ENCODE measurements at regions not wholly inside any gene's neighbourhood (a gene's known extent, or its start where the extent isn't known, plus 50 kb on each side); places are given as distances from the start of the nearest gene placed in this dataset.

GRCh38 chr3:11696054-11696453, 52.3 kb upstream of the VGLL4 start:
- dilution Hi-C loops (cut with MboI; ENCODE audit: extremely low pct_ligation_motif_present, low sequenced_read_pairs): no loop called here
- H3K27me3 ChIP-seq (ENCODE audit: control insufficient read depth, extremely low read depth, insufficient read depth, low read length): no peaks in the 10 kb centered on the region
- H3K36me3 ChIP-seq (ENCODE audit: control insufficient read depth in 2 of 2, extremely low read depth in 1 of 2, insufficient read depth in 2 of 2, low read length in 2 of 2): peaks cover 6 to 19% of the 10 kb centered on the region in 2 experiments
- H3K9me3 ChIP-seq (ENCODE audit: control insufficient read depth, low read depth, low read length): no peaks in the 10 kb centered on the region
- no peak overlapping the region for H2AFZ ChIP-seq (ENCODE audit: control insufficient read depth, low read length)
- TF ChIP-seq, protein P1, sequence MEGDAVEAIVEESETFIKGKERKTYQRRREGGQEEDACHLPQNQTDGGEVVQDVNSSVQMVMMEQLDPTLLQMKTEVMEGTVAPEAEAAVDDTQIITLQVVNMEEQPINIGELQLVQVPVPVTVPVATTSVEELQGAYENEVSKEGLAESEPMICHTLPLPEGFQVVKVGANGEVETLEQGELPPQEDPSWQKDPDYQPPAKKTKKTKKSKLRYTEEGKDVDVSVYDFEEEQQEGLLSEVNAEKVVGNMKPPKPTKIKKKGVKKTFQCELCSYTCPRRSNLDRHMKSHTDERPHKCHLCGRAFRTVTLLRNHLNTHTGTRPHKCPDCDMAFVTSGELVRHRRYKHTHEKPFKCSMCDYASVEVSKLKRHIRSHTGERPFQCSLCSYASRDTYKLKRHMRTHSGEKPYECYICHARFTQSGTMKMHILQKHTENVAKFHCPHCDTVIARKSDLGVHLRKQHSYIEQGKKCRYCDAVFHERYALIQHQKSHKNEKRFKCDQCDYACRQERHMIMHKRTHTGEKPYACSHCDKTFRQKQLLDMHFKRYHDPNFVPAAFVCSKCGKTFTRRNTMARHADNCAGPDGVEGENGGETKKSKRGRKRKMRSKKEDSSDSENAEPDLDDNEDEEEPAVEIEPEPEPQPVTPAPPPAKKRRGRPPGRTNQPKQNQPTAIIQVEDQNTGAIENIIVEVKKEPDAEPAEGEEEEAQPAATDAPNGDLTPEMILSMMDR (optimal IDR thresholded peaks at IDR 0.05 in 1 of 3, IDR thresholded peaks at IDR 0.05 in 1 of 3, conservative IDR thresholded peaks at IDR 0.05 in 1 of 3; ENCODE audit: extremely low read depth in 1 of 3, insufficient read depth in 2 of 3, low read length in 3 of 3): no peak
- TF ChIP-seq EZH2 (IDR thresholded peaks at IDR 0.05; ENCODE audit: low read length): no peak
- no peaks in the 10 kb centered on the region for H4K20me1 ChIP-seq (ENCODE audit: control insufficient read depth, extremely low read depth, insufficient read depth, low read length)
- peaks cover 72% of the 10 kb centered on the region for H3K79me2 ChIP-seq (ENCODE audit: control insufficient read depth, insufficient read depth, low read length)
- no peak overlapping the region for H3K4me2 ChIP-seq (ENCODE audit: control insufficient read depth, extremely low read depth, insufficient read depth, low read depth, low read length)
- H3K9me1 ChIP-seq (ENCODE audit: control insufficient read depth, extremely low read depth, insufficient read depth, low read length): peaks cover 4% of the 10 kb centered on the region
- H3K9ac ChIP-seq (ENCODE audit: control insufficient read depth, extremely low read depth, insufficient read depth, low read length): no peak overlapping the region
- H3K27ac ChIP-seq (ENCODE audit: control insufficient read depth, insufficient read depth, low read length): no peak overlapping the region
- FAIRE-seq (peak; percentile 9), DNase-seq (ENCODE audit: low read depth, low spot score) (no peak)
- H3K4me3 ChIP-seq (ENCODE audit: control insufficient read depth in 2 of 3, extremely low read depth in 1 of 3, insufficient read depth in 2 of 3, low read depth in 1 of 3, low read length in 3 of 3): no peak overlapping the region
- peaks cover 29% of the 10 kb centered on the region for H3K4me1 ChIP-seq (ENCODE audit: control insufficient read depth, extremely low read depth, insufficient read depth, low read length)

Data from keratinocyte (primary cell).